ENCODE measurements at regions not wholly inside any gene's neighbourhood (a gene's known extent, or its start where the extent isn't known, plus 50 kb on each side); places are given as distances from the start of the nearest gene placed in this dataset.

- no peak for DNase-seq (ENCODE audit: low read depth in 2 of 2)
Measured at GRCh38 chr20:51266353-51266752, 243.4 kb upstream of the KCNG1 start.

GRCh38 chr20:51265361-51265760 lies 242.5 kb upstream of the KCNG1 start:
- DNase-seq (ENCODE audit: low read depth in 2 of 2) = no peak

DNA sequence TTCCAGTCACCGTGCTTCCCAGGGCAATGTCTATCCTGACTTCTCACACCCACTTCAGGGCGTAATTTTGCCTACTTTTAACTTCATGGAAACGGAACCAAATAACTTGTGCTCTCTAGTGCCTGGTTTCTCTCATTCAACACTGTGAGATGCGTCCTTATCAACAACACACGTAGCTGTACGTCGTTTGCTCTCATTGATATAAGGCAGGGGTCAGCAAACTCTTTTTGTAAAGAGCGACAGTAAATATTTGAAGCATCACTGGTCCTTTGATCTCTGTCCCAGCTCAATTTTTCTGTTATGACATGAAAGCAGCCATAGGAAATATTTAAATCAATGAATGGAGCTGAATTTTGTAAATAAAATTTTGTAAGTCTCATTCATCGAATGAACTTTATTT lies 239.3 kb upstream of the KCNG1 start:
- DNase-seq (ENCODE audit: low read depth in 2 of 2) = no peak

- DNase-seq (ENCODE audit: low read depth in 2 of 2) = no peak
Measured at GRCh38 chr20:51259455-51259854, 236.5 kb upstream of the KCNG1 start.

GRCh38 chr20:51258582-51259165 lies 235.8 kb upstream of the KCNG1 start:
- DNase-seq (ENCODE audit: low read depth in 2 of 2) = no peak

DNA sequence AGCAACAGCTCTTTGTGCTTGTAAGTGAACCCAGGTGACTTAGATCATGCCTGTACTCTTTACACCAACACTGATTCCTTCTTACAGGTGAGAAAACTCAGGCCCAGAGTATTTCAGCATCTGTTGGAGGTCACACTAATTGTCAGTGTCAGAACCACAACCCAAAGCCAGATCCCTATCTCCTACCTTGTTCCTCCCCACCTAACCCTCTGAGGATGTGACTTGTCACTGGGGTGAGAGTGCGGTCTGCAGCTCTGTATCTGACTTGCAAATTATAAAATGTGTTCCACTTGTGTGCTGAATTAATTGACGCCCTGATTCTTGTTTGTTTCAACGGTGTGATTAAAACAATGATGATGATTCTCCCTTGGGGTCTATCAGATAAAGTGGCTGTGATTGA lies 232.5 kb upstream of the KCNG1 start:
- no peak for DNase-seq (ENCODE audit: low read depth in 2 of 2)

GRCh38 chr20:51253280-51253679 lies 230.4 kb upstream of the KCNG1 start:
- DNase-seq (ENCODE audit: low read depth in 2 of 2) = no peak

DNA sequence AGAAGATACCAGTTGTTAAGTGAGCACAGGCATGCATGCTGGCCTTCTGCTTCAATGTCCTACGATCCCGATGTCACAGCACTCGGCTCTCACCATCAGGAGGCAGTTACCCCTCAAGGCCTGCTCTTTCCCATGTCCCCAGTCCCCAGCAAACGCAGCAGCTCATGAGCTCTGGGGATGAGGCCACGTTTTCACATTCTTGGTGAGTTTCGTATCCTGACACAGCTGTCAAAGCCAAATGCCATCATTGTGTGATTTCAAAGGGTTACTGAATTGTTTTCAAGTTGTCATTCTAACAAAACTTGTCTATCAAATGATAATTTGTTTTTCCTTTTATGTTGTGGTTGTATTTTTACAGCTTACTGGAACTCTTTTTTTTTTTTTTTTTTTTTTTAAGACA lies 226.9 kb upstream of the KCNG1 start:
- no peak for DNase-seq (ENCODE audit: low read depth in 2 of 2)

GRCh38 chr20:51249215-51249614 lies 226.3 kb upstream of the KCNG1 start:
- no peak for DNase-seq (ENCODE audit: low read depth in 2 of 2)

DNA sequence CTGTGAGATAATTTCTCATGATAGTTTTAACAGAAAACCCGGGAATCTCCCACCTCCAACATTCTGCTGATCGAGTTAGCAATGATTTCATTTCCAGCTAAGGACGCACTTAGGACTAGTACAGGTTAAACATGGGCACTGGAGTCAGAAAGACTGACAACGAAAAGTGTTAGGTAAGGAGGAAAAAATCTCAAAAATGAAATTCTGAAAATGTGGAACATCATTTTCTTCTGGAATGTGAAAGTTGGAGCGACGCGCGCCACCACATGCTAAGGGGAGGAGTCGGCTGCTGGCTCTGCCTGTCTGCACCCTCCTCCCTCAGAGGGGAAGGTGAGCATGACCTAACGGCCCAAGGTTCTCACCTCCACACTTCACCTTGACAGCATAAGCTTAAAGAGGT lies 221.6 kb upstream of the KCNG1 start:
- no peak for DNase-seq (ENCODE audit: low read depth in 2 of 2)

GRCh38 chr20:51238675-51239305 lies 215.9 kb upstream of the KCNG1 start:
- DNase-seq (ENCODE audit: low read depth in 2 of 2) = no peak

- no peak for DNase-seq (ENCODE audit: low read depth in 2 of 2)
Measured at GRCh38 chr20:51237791-51238190, 214.9 kb upstream of the KCNG1 start.

- no peak for DNase-seq (ENCODE audit: low read depth in 2 of 2)
Measured at GRCh38 chr20:51237278-51237677, 214.4 kb upstream of the KCNG1 start.

DNA sequence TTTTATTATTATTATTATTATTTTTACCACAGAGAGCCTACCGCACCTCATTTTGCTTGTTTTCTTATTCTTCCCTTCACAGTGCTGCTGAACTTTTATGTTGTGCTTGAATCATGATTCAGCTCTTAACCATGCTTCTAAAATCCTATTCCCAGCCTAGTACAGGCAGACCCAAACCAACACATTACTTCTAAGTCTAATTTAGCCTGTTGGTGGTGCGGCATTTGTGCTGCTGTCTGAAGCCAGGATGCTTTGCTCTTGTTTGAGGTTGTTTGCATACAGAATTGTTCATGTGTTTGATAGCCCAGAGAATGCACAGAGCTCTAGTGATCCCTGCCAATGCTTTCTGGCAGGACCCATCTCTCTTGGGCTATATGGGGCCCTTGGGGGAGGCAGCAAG lies 213.5 kb upstream of the KCNG1 start:
- no peak for DNase-seq (ENCODE audit: low read depth in 2 of 2)

- no peak for DNase-seq (ENCODE audit: low read depth in 2 of 2)
Measured at GRCh38 chr20:51233345-51233744, 210.4 kb upstream of the KCNG1 start.

DNA sequence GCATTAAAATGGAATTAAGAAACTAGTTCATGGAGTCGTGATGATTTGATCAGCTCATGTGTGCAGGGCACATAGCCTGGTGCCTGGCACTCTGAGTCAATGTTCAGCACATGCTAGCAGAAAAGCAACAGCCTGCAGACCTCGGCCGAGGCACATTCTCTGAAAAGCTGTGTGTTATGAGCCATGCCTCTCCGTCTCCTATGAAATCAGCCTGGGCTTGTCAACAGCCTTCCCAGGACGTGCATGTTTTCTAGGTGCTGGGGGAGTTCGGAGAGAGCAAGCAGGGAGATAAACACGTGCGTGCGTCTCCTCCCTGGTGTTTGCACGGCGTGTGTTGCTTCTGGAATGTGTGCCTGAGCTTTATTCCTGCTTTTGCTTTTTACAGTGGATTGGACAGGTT lies 207.8 kb upstream of the KCNG1 start:
- no peak for DNase-seq (ENCODE audit: low read depth in 2 of 2)

DNA sequence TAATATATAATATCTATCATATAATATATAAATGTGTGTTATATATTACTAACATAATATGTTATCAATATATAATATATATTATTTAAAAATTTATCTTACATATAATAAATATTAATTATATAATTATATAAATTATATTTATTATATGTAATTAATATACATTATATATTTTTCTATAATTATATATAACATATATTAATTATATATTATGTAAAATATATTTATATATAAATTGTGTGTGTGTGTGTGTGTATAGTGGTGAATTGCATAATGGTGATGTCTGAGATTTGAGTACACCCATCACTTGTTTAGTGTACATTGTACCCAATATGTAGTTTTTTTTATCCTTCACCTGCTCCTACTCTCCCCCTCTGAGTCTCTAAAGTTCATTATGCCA lies 205.9 kb upstream of the KCNG1 start:
- no peak for DNase-seq (ENCODE audit: low read depth in 2 of 2)

GRCh38 chr20:51227744-51228143 lies 204.8 kb upstream of the KCNG1 start:
- DNase-seq (ENCODE audit: low read depth in 2 of 2) = no peak

GRCh38 chr20:51223183-51223720 lies 200.3 kb upstream of the KCNG1 start:
- no peak for DNase-seq (ENCODE audit: low read depth in 2 of 2)

GRCh38 chr20:51221791-51222408 lies 199.0 kb upstream of the KCNG1 start:
- DNase-seq (ENCODE audit: low read depth in 2 of 2) = no peak

- DNase-seq (ENCODE audit: low read depth in 2 of 2) = no peak
Measured at GRCh38 chr20:51221103-51221502, 198.2 kb upstream of the KCNG1 start.

DNA sequence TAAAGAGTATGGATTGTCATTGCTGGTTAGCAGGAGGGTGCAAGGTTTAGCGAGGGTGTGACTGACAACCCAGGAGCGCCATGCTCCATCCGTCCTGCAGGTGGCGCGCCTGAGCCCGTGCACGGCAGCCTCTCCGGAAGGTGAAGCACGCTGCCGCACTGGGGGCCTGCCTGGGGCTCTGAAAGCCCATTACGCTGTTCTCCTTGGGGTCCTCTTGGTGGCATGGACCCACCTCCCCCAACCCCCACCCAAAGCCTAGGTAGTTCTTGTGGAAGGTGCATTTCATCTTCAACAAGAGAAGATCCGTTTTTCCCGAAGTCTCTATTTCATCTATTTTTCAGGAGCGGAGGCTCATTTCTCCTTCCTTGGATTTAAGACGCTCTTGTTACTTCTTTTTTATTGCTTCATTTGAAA lies 197.4 kb upstream of the KCNG1 start:
- DNase-seq (ENCODE audit: low read depth in 2 of 2) = peak; percentile 7 to 21

GRCh38 chr20:51219544-51219943 lies 196.6 kb upstream of the KCNG1 start:
- DNase-seq (ENCODE audit: low read depth in 2 of 2) = no peak
